ENCODE measurements at regions not wholly inside any gene's neighbourhood (a gene's known extent, or its start where the extent isn't known, plus 50 kb on each side); places are given as distances from the start of the nearest gene placed in this dataset.

- BruUV-seq (replicated peaks): no TSS peak
- ATAC-seq (no peak), DNase-seq (peak; percentile 57)
- Histone ChIP-seq H3K27ac (ENCODE audit: low read length) (peak overlapping the region; percentile 85), H3K4me3 (ENCODE audit: low read length) (no peak overlapping the region), H3K79me2 (ENCODE audit: low read length) (no peaks in the 10 kb centered on the region), H3K36me3 (ENCODE audit: low read depth, low read length) (no peaks in the 10 kb centered on the region), H3K4me2 (ENCODE audit: low read length) (peak overlapping the region; percentile 40), H3K4me1 (ENCODE audit: insufficient read depth, low read length) (peaks cover 37% of the 10 kb centered on the region), H2AFZ (ENCODE audit: low read length) (no peak overlapping the region), H4K20me1 (ENCODE audit: low read length) (no peaks in the 10 kb centered on the region), H3F3A (ENCODE audit: low read length, unreplicated experiment) (no peaks in the 10 kb centered on the region), H3K27me3 (ENCODE audit: low read length) (no peaks in the 10 kb centered on the region), H3K9me2 (replicated peaks; ENCODE audit: low read length) (no peaks in the 10 kb centered on the region), H3K9me3 (ENCODE audit: low read length) (no peaks in the 10 kb centered on the region), H3K9ac (ENCODE audit: low read length) (peak overlapping the region; percentile 51)
- ChIA-PET CTCF (no interaction called here), POLR2A (ENCODE audit: unreplicated experiment) (interaction anchor here (0.5 to 1.0 kb wide), 3 partner anchors 45 to 120 kb away, joined by 4 to 8 read pairs (median 4); no protein-coding TSS in a partner anchor)
- intact Hi-C loops (cut with micrococcal nuclease): loop anchor here (5.0 kb wide), 2 partner anchors 110 to 430 kb away; partner anchors contain the start of gene KLF6
- TF ChIP-seq EZH2phosphoT487 (IDR thresholded peaks at IDR 0.05; ENCODE audit: borderline replicate concordance, low read length): no peak
Observed at GRCh38 chr10:3897156-3897555, 112.1 kb upstream of the KLF6 start.

- BruUV-seq (replicated peaks): no TSS peak
- Histone ChIP-seq H2AFZ (ENCODE audit: low read length) (no peak overlapping the region), H3K4me1 (ENCODE audit: insufficient read depth, low read length) (peaks cover 36% of the 10 kb centered on the region)
Observed at GRCh38 chr10:3896161-3896560, 111.2 kb upstream of the KLF6 start.

GRCh38 chr10:3895045-3895631, 110.1 kb upstream of the KLF6 start:
- ChIA-PET CTCF (interaction anchor here (0.6 kb wide), 1 partner anchor 66 kb away, joined by 3 read pairs; no protein-coding TSS in a partner anchor), POLR2A (ENCODE audit: unreplicated experiment) (interaction anchor here (1.0 kb wide), 1 partner anchor 110 kb away, joined by 3 read pairs; the partner anchor contains the start of gene KLF6)
- Histone ChIP-seq H3K4me2 (ENCODE audit: low read length) (peak overlapping the region; percentile 31; the same call in 1 of the 2 replicates), H3K79me2 (ENCODE audit: low read length) (no peaks in the 10 kb centered on the region), H3F3A (ENCODE audit: low read length, unreplicated experiment) (no peaks in the 10 kb centered on the region), H2AFZ (ENCODE audit: low read length) (no peak overlapping the region), H4K20me1 (ENCODE audit: low read length) (no peaks in the 10 kb centered on the region), H3K4me3 (ENCODE audit: low read length) (no peak overlapping the region), H3K27me3 (ENCODE audit: low read length) (no peaks in the 10 kb centered on the region), H3K9me3 (ENCODE audit: low read length) (no peaks in the 10 kb centered on the region), H3K4me1 (ENCODE audit: insufficient read depth, low read length) (peaks cover 38% of the 10 kb centered on the region), H3K9me2 (replicated peaks; ENCODE audit: low read length) (no peaks in the 10 kb centered on the region), H3K36me3 (ENCODE audit: low read depth, low read length) (no peaks in the 10 kb centered on the region), H3K27ac (ENCODE audit: low read length) (peak overlapping the region; percentile 85), H3K9ac (ENCODE audit: low read length) (peak overlapping the region; percentile 69)
- TF ChIP-seq EZH2phosphoT487 (IDR thresholded peaks at IDR 0.05; ENCODE audit: borderline replicate concordance, low read length) (no peak), EZH2 (IDR thresholded peaks at IDR 0.05; ENCODE audit: low read length, unreplicated experiment) (no peak), CTCF (conservative IDR thresholded peaks at IDR 0.05; ENCODE audit: low read depth, low read length) (no peak)
- intact Hi-C loops (cut with micrococcal nuclease): loop anchor here (2.0 to 5.0 kb wide), 3 partner anchors 42 to 428 kb away; partner anchors contain the start of gene KLF6
- peak; percentile 49 for DNase-seq
- no TSS peak for BruUV-seq (replicated peaks)
- ATAC-seq: peak; percentile 76

More at GRCh38 chr10:3896161-3896560, 111.2 kb upstream of the KLF6 start:
- Histone ChIP-seq H3K9ac (ENCODE audit: low read length) (peak overlapping the region; percentile 51), H4K20me1 (ENCODE audit: low read length) (no peaks in the 10 kb centered on the region), H3K4me3 (ENCODE audit: low read length) (no peak overlapping the region), H3K27ac (ENCODE audit: low read length) (peak overlapping the region; percentile 85), H3K27me3 (ENCODE audit: low read length) (no peaks in the 10 kb centered on the region), H3K9me2 (replicated peaks; ENCODE audit: low read length) (no peaks in the 10 kb centered on the region), H3K4me2 (ENCODE audit: low read length) (no peak overlapping the region), H3K79me2 (ENCODE audit: low read length) (no peaks in the 10 kb centered on the region), H3F3A (ENCODE audit: low read length, unreplicated experiment) (no peaks in the 10 kb centered on the region), H3K9me3 (ENCODE audit: low read length) (no peaks in the 10 kb centered on the region), H3K36me3 (ENCODE audit: low read depth, low read length) (no peaks in the 10 kb centered on the region)
- CTCF ChIA-PET: no interaction called here
- DNase-seq (no peak), ATAC-seq (no peak)
- intact Hi-C loops (cut with micrococcal nuclease): loop anchor here (5.0 kb wide), 2 partner anchors 109 to 429 kb away; partner anchors contain the start of gene KLF6
- no peak for TF ChIP-seq EZH2 (IDR thresholded peaks at IDR 0.05; ENCODE audit: low read length, unreplicated experiment)
- no peak for TF ChIP-seq EZH2phosphoT487 (IDR thresholded peaks at IDR 0.05; ENCODE audit: borderline replicate concordance, low read length)
- TF ChIP-seq CTCF (conservative IDR thresholded peaks at IDR 0.05; ENCODE audit: low read depth, low read length): no peak
- POLR2A ChIA-PET (ENCODE audit: unreplicated experiment): interaction anchor here (0.6 kb wide), 1 partner anchor 449 kb away, joined by 3 read pairs; no protein-coding TSS in a partner anchor

Measured in PC-3 (cell line).